ENCODE measurements at regions not wholly inside any gene's neighbourhood (a gene's known extent, or its start where the extent isn't known, plus 50 kb on each side); places are given as distances from the start of the nearest gene placed in this dataset.

DNA sequence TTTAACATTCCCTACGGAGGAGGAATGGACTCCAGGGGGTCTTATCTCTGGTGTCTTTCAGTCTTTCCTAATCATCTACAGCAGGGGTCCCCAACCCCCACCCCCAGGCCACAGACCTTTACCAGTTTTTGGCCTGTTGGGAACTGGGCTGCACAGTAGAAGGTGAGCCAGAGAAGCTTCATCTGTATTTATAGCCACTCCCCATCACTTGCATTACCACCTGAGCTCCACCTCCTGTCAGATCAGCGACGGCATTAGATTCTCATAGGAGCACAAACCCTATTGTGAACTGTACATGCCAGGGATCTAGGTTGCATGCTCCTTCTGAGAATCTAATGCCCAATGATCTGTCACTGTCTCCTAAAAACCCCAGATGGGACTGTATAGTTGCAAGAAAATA lies 120.0 kb upstream of the TMTC4 start:
- DNase-seq: no peak
- Histone ChIP-seq H3K4ac (ENCODE audit: low read depth, low read length) (no peak overlapping the region), H3K23ac (ENCODE audit: insufficient read length, low read depth, low read length) (no peak overlapping the region), H2AFZ (ENCODE audit: low read length) (no peak overlapping the region), H3K4me1 (ENCODE audit: insufficient read depth, low read length) (peaks cover 1% of the 10 kb centered on the region; the same call in 1 of the 2 replicates), H3K79me2 (ENCODE audit: insufficient read depth, low read length) (no peaks in the 10 kb centered on the region), H3K9me3 (ENCODE audit: control insufficient read depth, low read depth, low read length) (no peaks in the 10 kb centered on the region), H4K8ac (replicated peaks; ENCODE audit: insufficient read length, low read depth, low read length) (no peak overlapping the region), H3K9ac (ENCODE audit: extremely low read depth, insufficient read length, low read length) (no peak overlapping the region), H4K91ac (ENCODE audit: insufficient read length, low read depth, low read length) (no peak overlapping the region), H3K14ac (ENCODE audit: insufficient read depth, low read length) (no peak overlapping the region), H2BK120ac (ENCODE audit: low read depth, low read length, poor library complexity, severe bottlenecking) (no peak overlapping the region), H3K79me1 (ENCODE audit: insufficient read depth, low read depth, low read length, poor library complexity, severe bottlenecking) (no peaks in the 10 kb centered on the region), H2BK20ac (ENCODE audit: low read depth, low read length, poor library complexity, severe bottlenecking) (no peak overlapping the region), H3K18ac (ENCODE audit: insufficient read length, low read depth, low read length) (no peak overlapping the region), H2BK12ac (ENCODE audit: insufficient read length, low read depth, low read length) (no peak overlapping the region), H2BK15ac (ENCODE audit: low read depth, low read length) (no peak overlapping the region), H3K27me3 (ENCODE audit: insufficient read depth, low read length) (no peaks in the 10 kb centered on the region), H4K20me1 (ENCODE audit: control insufficient read depth, insufficient read depth, insufficient read length) (no peaks in the 10 kb centered on the region), H3K4me2 (ENCODE audit: insufficient read depth, insufficient read length, low read length) (no peak overlapping the region), H3T11ph (ENCODE audit: low read length) (no peak overlapping the region), H3K56ac (ENCODE audit: insufficient read length, low read depth, low read length) (no peak overlapping the region), H3K23me2 (ENCODE audit: insufficient read length, low read depth, low read length, poor library complexity, severe bottlenecking) (no peaks in the 10 kb centered on the region), H3K27ac (ENCODE audit: insufficient read length, low read depth, low read length) (no peak overlapping the region), H2BK5ac (ENCODE audit: insufficient read length, low read length) (no peak overlapping the region), H4K5ac (ENCODE audit: insufficient read length, low read depth, low read length) (no peak overlapping the region), H2AK5ac (ENCODE audit: insufficient read length, low read length) (no peak overlapping the region)
- Mint-ChIP-seq H3K36me3 (ENCODE audit: insufficient read depth in 1 of 3, low read depth in 3 of 3) (peaks cover 22 to 37% (median 24%) of the 10 kb centered on the region in 3 experiments), H3K27me3 (ENCODE audit: low read depth) (no peaks in the 10 kb centered on the region; the same call in 1 of the 2 replicates), H3K4me1 (peaks cover 23 to 27% of the 10 kb centered on the region in 2 experiments), H3K4me3 (no peak overlapping the region), H3K9me3 (peaks cover 32 to 38% of the 10 kb centered on the region in 2 experiments), H3K27ac (no peak overlapping the region)
- WGBS (ENCODE audit: extremely low coverage, insufficient read length, low lambda C conversion rate): no CpG with 5 or more reads among the region's 3 CpGs
- TF ChIP-seq, protein P1, sequence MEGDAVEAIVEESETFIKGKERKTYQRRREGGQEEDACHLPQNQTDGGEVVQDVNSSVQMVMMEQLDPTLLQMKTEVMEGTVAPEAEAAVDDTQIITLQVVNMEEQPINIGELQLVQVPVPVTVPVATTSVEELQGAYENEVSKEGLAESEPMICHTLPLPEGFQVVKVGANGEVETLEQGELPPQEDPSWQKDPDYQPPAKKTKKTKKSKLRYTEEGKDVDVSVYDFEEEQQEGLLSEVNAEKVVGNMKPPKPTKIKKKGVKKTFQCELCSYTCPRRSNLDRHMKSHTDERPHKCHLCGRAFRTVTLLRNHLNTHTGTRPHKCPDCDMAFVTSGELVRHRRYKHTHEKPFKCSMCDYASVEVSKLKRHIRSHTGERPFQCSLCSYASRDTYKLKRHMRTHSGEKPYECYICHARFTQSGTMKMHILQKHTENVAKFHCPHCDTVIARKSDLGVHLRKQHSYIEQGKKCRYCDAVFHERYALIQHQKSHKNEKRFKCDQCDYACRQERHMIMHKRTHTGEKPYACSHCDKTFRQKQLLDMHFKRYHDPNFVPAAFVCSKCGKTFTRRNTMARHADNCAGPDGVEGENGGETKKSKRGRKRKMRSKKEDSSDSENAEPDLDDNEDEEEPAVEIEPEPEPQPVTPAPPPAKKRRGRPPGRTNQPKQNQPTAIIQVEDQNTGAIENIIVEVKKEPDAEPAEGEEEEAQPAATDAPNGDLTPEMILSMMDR (conservative IDR thresholded peaks at IDR 0.05): no peak

Data from H9 (cell line).